ENCODE measurements at regions not wholly inside any gene's neighbourhood (a gene's known extent, or its start where the extent isn't known, plus 50 kb on each side); places are given as distances from the start of the nearest gene placed in this dataset.

DNA sequence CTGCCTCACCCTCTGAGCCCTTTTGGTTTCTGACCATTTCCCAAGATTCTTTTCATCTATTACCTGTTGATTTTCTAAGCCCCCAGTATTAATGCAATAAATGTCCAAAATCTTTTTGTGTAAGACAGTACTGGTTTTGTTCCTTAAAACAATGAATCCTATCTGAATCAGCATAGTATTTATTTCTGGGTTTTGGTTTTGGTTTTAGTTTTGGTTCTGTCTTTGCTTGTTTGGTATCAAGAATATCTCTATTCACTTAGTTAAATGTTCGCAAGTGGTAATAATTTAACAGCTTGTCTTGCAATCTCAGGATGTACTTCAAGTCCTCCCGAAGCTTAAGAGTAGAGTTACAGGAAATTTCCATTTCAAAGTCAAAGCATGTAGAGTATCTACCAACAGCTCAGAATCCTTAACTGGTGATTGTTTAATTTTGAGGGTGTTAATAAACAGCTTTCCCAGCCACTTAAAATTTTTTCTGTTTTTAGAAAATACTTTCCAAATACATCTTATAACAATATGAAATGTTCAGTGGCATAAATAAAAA lies 67.7 kb upstream of the NEDD4L start:
- H3K4me2 ChIP-seq (ENCODE audit: unreplicated experiment): no peak overlapping the region
- no peak overlapping the region for H3K4me3 ChIP-seq
- H4K20me1 ChIP-seq (ENCODE audit: insufficient read depth): no peaks in the 10 kb centered on the region
- peaks cover 39% of the 10 kb centered on the region for H3K27me3 ChIP-seq (replicated peaks; ENCODE audit: insufficient read depth)
- no peaks in the 10 kb centered on the region for H3K9me3 ChIP-seq (ENCODE audit: low read depth)
- no peak overlapping the region for H2AFZ ChIP-seq
- no peak overlapping the region for H3K27ac ChIP-seq
- no peaks in the 10 kb centered on the region for H3K9me2 ChIP-seq (ENCODE audit: insufficient read depth)
- H3K9ac ChIP-seq: no peak overlapping the region
- in situ Hi-C loops (cut with MboI): no loop called here
- no peak for TF ChIP-seq EZH2 (IDR thresholded peaks at IDR 0.05; ENCODE audit: insufficient read depth, poor library complexity, severe bottlenecking)
- no peak for TF ChIP-seq EZH2phosphoT487 (IDR thresholded peaks at IDR 0.05; ENCODE audit: insufficient read depth, low read depth)
- DNase-seq: no peak
- no peaks in the 10 kb centered on the region for H3K36me3 ChIP-seq (ENCODE audit: low read depth)
- no peaks in the 10 kb centered on the region for H3F3A ChIP-seq (ENCODE audit: insufficient read depth)
- H3K4me1 ChIP-seq (ENCODE audit: insufficient read depth): no peaks in the 10 kb centered on the region
- H3K79me2 ChIP-seq (ENCODE audit: insufficient read depth): no peaks in the 10 kb centered on the region
- WGBS, 2 experiments (ENCODE audit: low coverage in 1 of 2, low lambda C conversion rate in 2 of 2, missing lambda C conversion rate in 2 of 2): 11% methylated on average over 2 of the region's 2 CpGs

DNA sequence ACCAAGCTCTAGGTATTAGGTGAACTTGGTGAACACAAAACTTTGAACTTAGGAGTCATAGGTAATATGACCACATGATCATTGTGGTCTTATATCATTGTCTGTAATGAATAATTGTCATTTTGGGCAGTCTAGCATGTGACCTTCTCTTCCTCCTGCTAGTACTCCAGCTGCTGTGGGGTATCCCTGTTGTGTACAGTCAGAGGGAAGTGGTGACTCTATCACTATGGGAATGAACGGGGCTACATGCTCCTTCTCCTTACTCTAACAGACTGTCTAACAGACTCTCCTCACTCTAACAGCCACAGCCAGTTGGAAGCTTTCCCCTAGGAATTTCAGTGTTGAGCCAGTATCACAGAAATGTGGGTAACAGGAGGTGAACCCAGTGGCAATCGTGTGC lies 68.2 kb upstream of the NEDD4L start:
- Histone ChIP-seq H4K20me1 (ENCODE audit: insufficient read depth) (no peaks in the 10 kb centered on the region), H3K79me2 (ENCODE audit: insufficient read depth) (no peaks in the 10 kb centered on the region), H3K4me1 (ENCODE audit: insufficient read depth) (no peaks in the 10 kb centered on the region), H3K27ac (no peak overlapping the region), H3K27me3 (replicated peaks; ENCODE audit: insufficient read depth) (peaks cover 37% of the 10 kb centered on the region), H3K4me3 (no peak overlapping the region), H3F3A (ENCODE audit: insufficient read depth) (no peaks in the 10 kb centered on the region), H2AFZ (no peak overlapping the region), H3K9ac (no peak overlapping the region), H3K4me2 (ENCODE audit: unreplicated experiment) (no peak overlapping the region), H3K36me3 (ENCODE audit: low read depth) (no peaks in the 10 kb centered on the region), H3K9me3 (ENCODE audit: low read depth) (no peaks in the 10 kb centered on the region), H3K9me2 (ENCODE audit: insufficient read depth) (no peaks in the 10 kb centered on the region)
- WGBS, 2 experiments (ENCODE audit: low coverage in 1 of 2, low lambda C conversion rate in 2 of 2, missing lambda C conversion rate in 2 of 2): 45 to 60% methylated on average over 2 of the region's 2 CpGs
- no peak for DNase-seq
- in situ Hi-C loops (cut with MboI): no loop called here
- TF ChIP-seq EZH2phosphoT487 (IDR thresholded peaks at IDR 0.05; ENCODE audit: insufficient read depth, low read depth): no peak
- TF ChIP-seq EZH2 (IDR thresholded peaks at IDR 0.05; ENCODE audit: insufficient read depth, poor library complexity, severe bottlenecking): no peak

GRCh38 chr18:57974585-57975265 lies 69.3 kb upstream of the NEDD4L start:
- in situ Hi-C loops (cut with MboI): no loop called here
- Histone ChIP-seq H3K4me3 (no peak overlapping the region), H3K4me1 (ENCODE audit: insufficient read depth) (no peaks in the 10 kb centered on the region), H4K20me1 (ENCODE audit: insufficient read depth) (no peaks in the 10 kb centered on the region), H3K27ac (no peak overlapping the region), H3F3A (ENCODE audit: insufficient read depth) (no peaks in the 10 kb centered on the region), H3K27me3 (replicated peaks; ENCODE audit: insufficient read depth) (peaks cover 29% of the 10 kb centered on the region), H3K36me3 (ENCODE audit: low read depth) (no peaks in the 10 kb centered on the region), H3K4me2 (ENCODE audit: unreplicated experiment) (no peak overlapping the region), H3K79me2 (ENCODE audit: insufficient read depth) (no peaks in the 10 kb centered on the region), H3K9ac (no peak overlapping the region), H3K9me2 (ENCODE audit: insufficient read depth) (no peaks in the 10 kb centered on the region), H2AFZ (no peak overlapping the region), H3K9me3 (ENCODE audit: low read depth) (no peaks in the 10 kb centered on the region)
- no peak for DNase-seq
- WGBS, 2 experiments (ENCODE audit: low coverage in 1 of 2, low lambda C conversion rate in 2 of 2, missing lambda C conversion rate in 2 of 2): 68 to 73% methylated on average over 6 of the region's 6 CpGs
- no peak for TF ChIP-seq EZH2 (IDR thresholded peaks at IDR 0.05; ENCODE audit: insufficient read depth, poor library complexity, severe bottlenecking)
- no peak for TF ChIP-seq EZH2phosphoT487 (IDR thresholded peaks at IDR 0.05; ENCODE audit: insufficient read depth, low read depth)

- no peak overlapping the region for H3K9ac ChIP-seq
- no peak overlapping the region for H3K4me2 ChIP-seq (ENCODE audit: unreplicated experiment)
- no peaks in the 10 kb centered on the region for H3K4me1 ChIP-seq (ENCODE audit: insufficient read depth)
- no peaks in the 10 kb centered on the region for H3K9me3 ChIP-seq (ENCODE audit: low read depth)
- no peaks in the 10 kb centered on the region for H3F3A ChIP-seq (ENCODE audit: insufficient read depth)
- no peak overlapping the region for H3K4me3 ChIP-seq
- TF ChIP-seq EZH2phosphoT487 (IDR thresholded peaks at IDR 0.05; ENCODE audit: insufficient read depth, low read depth) (no peak), EZH2 (IDR thresholded peaks at IDR 0.05; ENCODE audit: insufficient read depth, poor library complexity, severe bottlenecking) (no peak)
- no peaks in the 10 kb centered on the region for H3K9me2 ChIP-seq (ENCODE audit: insufficient read depth)
- in situ Hi-C loops (cut with MboI): no loop called here
- peaks cover 27% of the 10 kb centered on the region for H3K27me3 ChIP-seq (replicated peaks; ENCODE audit: insufficient read depth)
- WGBS, 2 experiments (ENCODE audit: low coverage in 1 of 2, low lambda C conversion rate in 2 of 2, missing lambda C conversion rate in 2 of 2): 62 to 69% methylated on average over 7 of the region's 7 CpGs
- no peaks in the 10 kb centered on the region for H3K79me2 ChIP-seq (ENCODE audit: insufficient read depth)
- H2AFZ ChIP-seq: no peak overlapping the region
- H3K36me3 ChIP-seq (ENCODE audit: low read depth): no peaks in the 10 kb centered on the region
- H4K20me1 ChIP-seq (ENCODE audit: insufficient read depth): no peaks in the 10 kb centered on the region
- DNase-seq: no peak
- H3K27ac ChIP-seq: no peak overlapping the region
Measured at GRCh38 chr18:57973889-57974288, 70.1 kb upstream of the NEDD4L start.

Data from GM23248 (cell line).